ENCODE measurements at regions not wholly inside any gene's neighbourhood (a gene's known extent, or its start where the extent isn't known, plus 50 kb on each side); places are given as distances from the start of the nearest gene placed in this dataset.
A peak's percentile ranks its signal among the peaks of the same experiment; 100 is the strongest.
"Not testable (repeated sequence)": the region's sequence is repeated elsewhere in the genome, so short reads cannot be mapped to it uniquely, and the experiment has no call there.

GRCh38 chr6:144534180-144534579 lies 249.0 kb downstream of the UTRN start:
- DNase-seq (ENCODE audit: low read depth): no peak

DNA sequence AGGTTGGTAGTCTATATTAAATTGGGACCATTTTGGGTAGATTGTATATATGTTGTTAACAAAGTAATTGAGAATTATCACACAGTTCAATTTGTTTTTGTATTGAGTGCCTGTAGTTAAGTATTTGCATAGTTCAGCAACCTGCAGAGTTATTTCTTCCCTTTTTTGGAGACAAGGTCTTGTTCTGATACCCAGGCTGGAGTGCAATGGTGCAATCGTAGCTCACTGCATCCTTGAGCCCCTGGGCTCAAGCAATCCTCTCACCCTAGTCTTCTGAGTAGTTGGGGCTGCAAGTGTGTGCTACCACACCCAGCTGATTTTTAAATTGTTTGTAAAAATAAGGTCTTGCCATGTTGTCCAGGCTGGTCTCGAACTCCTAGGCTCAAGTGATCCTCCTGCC lies 250.5 kb downstream of the UTRN start:
- no peak for DNase-seq (ENCODE audit: low read depth)

DNA sequence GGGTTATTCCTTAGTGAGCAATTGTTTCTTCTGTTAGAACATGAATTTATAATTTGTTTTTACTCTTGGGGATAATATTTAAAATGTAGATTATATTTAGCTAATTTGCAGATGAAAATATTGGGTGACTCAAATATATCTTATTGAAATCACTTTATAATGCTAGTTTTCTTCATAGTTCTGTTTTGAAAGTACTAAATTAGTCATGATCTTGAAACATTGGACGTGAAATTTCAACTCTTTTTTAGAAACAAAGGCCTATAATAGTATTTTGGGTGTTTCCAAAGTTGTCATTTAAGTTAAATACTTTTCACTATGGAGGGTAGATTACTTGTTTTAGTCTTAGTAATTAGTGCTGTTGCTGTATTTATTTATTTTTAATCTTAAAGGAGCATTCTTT lies 250.9 kb downstream of the UTRN start:
- DNase-seq (ENCODE audit: low read depth): no peak

GRCh38 chr6:144543006-144543871 lies 258.1 kb downstream of the UTRN start:
- DNase-seq (ENCODE audit: low read depth): no peak

GRCh38 chr6:144544266-144544830 lies 259.2 kb downstream of the UTRN start:
- DNase-seq (ENCODE audit: low read depth): no peak

- no peak for DNase-seq (ENCODE audit: low read depth)
Measured at GRCh38 chr6:144546807-144547206, 261.7 kb downstream of the UTRN start.

GRCh38 chr6:144547409-144547808 lies 262.3 kb downstream of the UTRN start:
- no peak for DNase-seq (ENCODE audit: low read depth)

- DNase-seq (ENCODE audit: low read depth): no peak
Measured at GRCh38 chr6:144548536-144548935, 263.4 kb downstream of the UTRN start.

GRCh38 chr6:144549837-144550747 lies 265.0 kb downstream of the UTRN start:
- DNase-seq (ENCODE audit: low read depth): no peak

- no peak for DNase-seq (ENCODE audit: low read depth)
Measured at GRCh38 chr6:144551339-144551738, 266.2 kb downstream of the UTRN start.

GRCh38 chr6:144555066-144555465 lies 269.9 kb downstream of the UTRN start:
- no peak for DNase-seq (ENCODE audit: low read depth)

DNA sequence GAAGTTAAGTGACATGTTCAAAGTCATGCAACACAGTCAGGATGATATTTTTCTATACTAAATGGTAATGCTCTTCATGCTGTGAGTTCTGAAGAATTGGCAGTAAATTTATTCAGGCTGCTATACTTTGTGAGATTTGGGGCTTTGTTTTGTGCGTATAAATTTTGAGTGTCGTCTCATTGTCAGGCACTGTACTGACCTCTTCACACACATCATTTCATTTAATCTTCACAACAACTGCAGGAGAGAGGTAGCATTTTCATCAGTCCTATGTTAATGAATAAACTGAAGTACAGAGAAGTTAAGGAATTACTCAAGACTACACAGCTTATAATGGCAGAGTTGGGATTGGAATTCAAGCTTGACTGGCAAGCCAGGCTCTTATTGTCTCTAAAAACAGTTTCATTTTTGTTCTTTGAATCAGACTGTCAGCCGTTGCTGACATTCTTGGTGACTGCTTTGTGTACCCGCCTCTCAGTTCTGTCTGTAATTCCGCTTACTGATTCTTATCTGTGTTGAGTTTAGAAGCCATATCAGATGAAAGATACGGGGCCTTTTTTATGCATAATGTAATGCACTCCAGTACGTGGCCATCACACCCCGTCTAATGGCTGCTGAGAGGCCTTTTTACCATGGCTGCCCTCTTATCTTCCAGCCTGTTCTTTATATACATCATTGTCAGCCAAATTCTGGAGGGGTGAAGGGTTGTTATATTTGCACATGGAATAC lies 274.9 kb downstream of the UTRN start:
- peak; percentile 31 for DNase-seq (ENCODE audit: low read depth)

DNA sequence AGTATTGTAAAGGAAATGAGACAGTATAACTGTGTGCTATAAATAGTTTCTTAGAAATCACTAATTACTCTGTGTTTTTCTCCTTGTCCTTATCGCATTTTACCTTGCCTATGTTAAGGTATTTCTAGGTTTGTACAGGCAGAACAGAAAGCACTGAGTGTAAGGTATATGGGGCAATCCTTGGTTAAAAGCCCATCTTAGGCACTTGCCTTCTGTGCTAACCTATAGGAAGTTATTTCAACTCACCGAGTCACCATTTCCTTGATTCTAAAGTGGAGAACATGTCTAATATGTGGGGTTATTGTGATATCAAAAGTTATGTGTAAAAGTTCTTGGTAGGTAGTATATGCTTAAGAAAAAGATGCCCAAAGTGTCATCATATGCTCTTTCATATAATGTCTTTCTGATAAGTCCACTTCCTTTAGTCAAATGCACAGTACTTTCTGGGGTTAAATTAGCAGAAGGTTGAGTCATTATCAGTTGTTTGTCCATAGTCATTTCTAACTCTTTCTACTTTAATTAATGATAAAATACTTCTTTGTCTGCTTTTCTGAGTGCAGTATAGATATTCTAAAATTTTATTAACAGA lies 276.4 kb downstream of the UTRN start:
- DNase-seq (ENCODE audit: low read depth): no peak

DNA sequence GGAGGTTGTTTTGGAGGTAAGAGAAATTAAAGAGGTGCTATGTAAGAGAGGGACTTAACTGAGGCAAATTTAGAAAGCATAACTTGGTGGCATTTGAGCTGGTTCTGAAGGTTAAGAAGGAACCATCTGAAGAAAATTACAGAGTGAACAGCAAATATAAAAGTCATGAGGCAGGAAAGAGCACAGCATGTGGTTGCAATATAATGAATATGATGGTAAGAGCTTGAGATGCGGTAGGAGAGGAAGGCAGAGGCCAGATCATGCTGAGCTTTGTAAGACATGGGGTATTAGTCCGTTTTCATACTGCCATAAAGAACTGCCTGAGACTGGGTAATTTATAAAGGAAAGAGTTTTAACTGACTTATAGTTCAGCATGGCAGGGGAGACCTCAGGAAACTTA lies 279.1 kb downstream of the UTRN start:
- DNase-seq (ENCODE audit: low read depth): no peak

- no peak for DNase-seq (ENCODE audit: low read depth)
Measured at GRCh38 chr6:144566868-144567615, 281.9 kb downstream of the UTRN start.

DNA sequence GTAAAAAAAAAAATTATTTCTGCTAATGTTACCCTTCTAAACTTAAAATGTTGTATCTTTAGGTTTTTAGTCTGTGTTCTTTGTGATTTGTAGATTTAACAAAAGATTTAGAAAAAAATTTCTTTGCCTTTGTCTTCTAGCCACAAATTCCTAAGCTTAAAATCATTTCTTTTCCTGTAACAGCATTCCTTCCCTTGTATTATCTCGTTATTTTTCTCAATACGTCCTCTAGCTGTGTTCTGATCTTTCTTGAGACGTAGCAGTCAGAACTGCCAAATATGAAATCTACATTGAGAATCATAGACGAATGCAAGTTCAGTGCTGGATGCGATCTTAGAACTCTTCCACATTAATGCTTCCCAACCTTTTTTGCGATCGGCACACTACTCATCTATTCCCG lies 283.1 kb downstream of the UTRN start:
- no peak for DNase-seq (ENCODE audit: low read depth)

GRCh38 chr6:144572541-144572940 lies 287.4 kb downstream of the UTRN start:
- not testable (repeated sequence) for DNase-seq (ENCODE audit: low read depth)

DNA sequence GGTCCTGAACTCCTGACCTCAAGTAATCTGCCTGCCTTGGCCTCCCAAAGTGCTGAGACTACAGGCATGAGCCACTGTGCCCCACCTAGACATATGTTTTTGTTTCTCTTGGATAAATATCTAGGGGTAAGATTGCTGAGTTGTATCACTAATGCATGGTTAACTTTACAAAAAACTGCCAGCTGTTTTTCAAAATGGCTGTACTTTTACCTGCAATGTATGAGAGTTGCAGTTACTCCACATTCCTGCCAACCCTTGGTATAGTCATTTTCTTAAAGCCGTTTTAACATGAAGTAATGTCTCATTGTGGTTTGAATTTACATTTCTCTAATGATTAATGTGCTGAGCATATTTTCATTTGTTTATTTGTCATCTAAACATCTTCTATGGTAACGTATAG lies 289.7 kb downstream of the UTRN start:
- DNase-seq (ENCODE audit: low read depth): no peak

DNA sequence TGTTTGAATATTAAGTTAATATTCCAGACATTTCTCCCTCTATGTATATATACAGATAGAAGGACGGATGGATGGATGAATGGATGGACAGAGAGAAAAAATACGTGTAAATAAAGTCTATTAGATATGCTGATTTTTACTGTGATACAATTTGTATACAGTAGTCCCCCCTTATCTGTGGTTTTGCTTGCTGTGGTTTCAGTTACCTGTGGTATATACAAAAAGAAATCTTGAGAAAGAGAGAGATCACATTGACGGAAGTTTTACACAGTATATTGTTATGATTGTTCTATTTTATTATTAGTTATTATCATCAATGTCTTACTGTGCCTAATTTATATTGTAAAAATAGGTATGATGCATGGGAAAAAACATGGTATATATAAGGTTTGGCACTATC lies 290.2 kb downstream of the UTRN start:
- no peak for DNase-seq (ENCODE audit: low read depth)

DNA sequence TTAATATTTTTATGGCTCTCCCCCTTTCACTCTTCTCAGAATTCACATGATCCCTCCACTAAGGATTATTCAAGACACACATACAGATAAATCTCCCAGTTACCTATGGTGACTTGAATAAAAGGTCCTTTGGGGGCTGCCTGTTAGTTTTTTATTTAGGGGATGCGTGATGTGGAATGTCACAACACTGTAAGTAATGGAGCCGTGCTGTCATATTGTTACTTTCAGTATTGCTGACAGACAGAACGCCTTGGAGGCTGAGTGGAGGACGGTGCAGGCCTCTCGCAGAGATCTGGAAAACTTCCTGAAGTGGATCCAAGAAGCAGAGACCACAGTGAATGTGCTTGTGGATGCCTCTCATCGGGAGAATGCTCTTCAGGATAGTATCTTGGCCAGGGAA lies 291.7 kb downstream of the UTRN start:
- no peak for DNase-seq (ENCODE audit: low read depth)
